ENCODE measurements at regions not wholly inside any gene's neighbourhood (a gene's known extent, or its start where the extent isn't known, plus 50 kb on each side); places are given as distances from the start of the nearest gene placed in this dataset.

GRCh38 chr13:78176880-78177279 is 258.2 kb upstream of the EDNRB start:
- Histone ChIP-seq H4K20me1 (no peaks in the 10 kb centered on the region), H3K4me3 (no peak overlapping the region), H3K27ac (no peak overlapping the region), H3K4me1 (no peaks in the 10 kb centered on the region), H3K9me3 (no peaks in the 10 kb centered on the region), H3K9ac (no peak overlapping the region), H3K36me3 (no peaks in the 10 kb centered on the region), H3K4me2 (no peak overlapping the region), H3K27me3 (no peaks in the 10 kb centered on the region)
- no peak for TF ChIP-seq Cebpa-rat (IDR thresholded peaks at IDR 0.05)

GRCh38 chr13:78169386-78169785 is 250.8 kb upstream of the EDNRB start:
- Histone ChIP-seq H3K4me3 (no peak overlapping the region), H3K9me3 (peaks cover 19% of the 10 kb centered on the region), H3K4me1 (no peaks in the 10 kb centered on the region), H3K36me3 (no peaks in the 10 kb centered on the region; the same call in 1 of the 2 replicates), H3K27ac (no peak overlapping the region), H3K9ac (no peak overlapping the region), H3K27me3 (no peaks in the 10 kb centered on the region), H3K4me2 (no peak overlapping the region), H4K20me1 (no peaks in the 10 kb centered on the region)
- TF ChIP-seq Cebpa-rat (IDR thresholded peaks at IDR 0.05), result no peak

- H3K27ac ChIP-seq, result no peak overlapping the region
- H3K4me1 ChIP-seq, result no peaks in the 10 kb centered on the region
- peaks cover 19% of the 10 kb centered on the region for H3K9me3 ChIP-seq
- no peak overlapping the region for H3K4me3 ChIP-seq
- no peak for TF ChIP-seq Cebpa-rat (IDR thresholded peaks at IDR 0.05)
- no peaks in the 10 kb centered on the region; the same call in 1 of the 2 replicates for H3K36me3 ChIP-seq
- H3K9ac ChIP-seq, result no peak overlapping the region
- H3K27me3 ChIP-seq, result no peaks in the 10 kb centered on the region
- no peaks in the 10 kb centered on the region for H4K20me1 ChIP-seq
- no peak overlapping the region for H3K4me2 ChIP-seq
Observed at GRCh38 chr13:78168981-78169380, 250.3 kb upstream of the EDNRB start.

GRCh38 chr13:78161266-78161665 is 242.6 kb upstream of the EDNRB start:
- Histone ChIP-seq H3K36me3 (no peaks in the 10 kb centered on the region), H3K9me3 (no peaks in the 10 kb centered on the region), H3K4me3 (no peak overlapping the region), H3K27me3 (no peaks in the 10 kb centered on the region), H3K27ac (no peak overlapping the region), H3K4me1 (peaks cover 24% of the 10 kb centered on the region), H3K9ac (no peak overlapping the region), H4K20me1 (no peaks in the 10 kb centered on the region), H3K4me2 (peak overlapping the region; percentile 68)
- TF ChIP-seq Cebpa-rat (IDR thresholded peaks at IDR 0.05), result no peak

- Histone ChIP-seq H3K36me3 (no peaks in the 10 kb centered on the region), H3K27ac (no peak overlapping the region), H3K4me2 (peak overlapping the region; percentile 68), H3K4me1 (peaks cover 24% of the 10 kb centered on the region), H3K9me3 (no peaks in the 10 kb centered on the region), H3K9ac (no peak overlapping the region), H4K20me1 (no peaks in the 10 kb centered on the region), H3K4me3 (no peak overlapping the region), H3K27me3 (no peaks in the 10 kb centered on the region)
- no peak for TF ChIP-seq Cebpa-rat (IDR thresholded peaks at IDR 0.05)
Observed at GRCh38 chr13:78160793-78161192, 242.2 kb upstream of the EDNRB start.

GRCh38 chr13:78152415-78152814 is 233.8 kb upstream of the EDNRB start:
- Histone ChIP-seq H3K9me3 (peaks cover 9% of the 10 kb centered on the region; the same call in 1 of the 2 replicates), H3K36me3 (no peaks in the 10 kb centered on the region), H4K20me1 (no peaks in the 10 kb centered on the region), H3K9ac (no peak overlapping the region), H3K4me2 (peak overlapping the region; percentile 2; the same call in 1 of the 2 replicates), H3K27ac (no peak overlapping the region), H3K4me3 (no peak overlapping the region), H3K27me3 (no peaks in the 10 kb centered on the region), H3K4me1 (no peaks in the 10 kb centered on the region)
- TF ChIP-seq Cebpa-rat (IDR thresholded peaks at IDR 0.05), result no peak

GRCh38 chr13:78147905-78148304 is 229.3 kb upstream of the EDNRB start:
- H3K9ac ChIP-seq, result no peak overlapping the region
- no peaks in the 10 kb centered on the region for H4K20me1 ChIP-seq
- no peak for TF ChIP-seq Cebpa-rat (IDR thresholded peaks at IDR 0.05)
- H3K4me2 ChIP-seq, result no peak overlapping the region
- no peak overlapping the region for H3K27ac ChIP-seq
- H3K9me3 ChIP-seq, result 0 out of 2 replicates have a peak, but pooled peaks cover 2% of the 10 kb centered on the region
- H3K4me1 ChIP-seq, result no peaks in the 10 kb centered on the region
- H3K36me3 ChIP-seq, result no peaks in the 10 kb centered on the region
- H3K27me3 ChIP-seq, result no peaks in the 10 kb centered on the region
- H3K4me3 ChIP-seq, result no peak overlapping the region

- Histone ChIP-seq H3K9ac (no peak overlapping the region), H3K9me3 (no peaks in the 10 kb centered on the region), H3K27ac (no peak overlapping the region), H3K27me3 (no peaks in the 10 kb centered on the region), H3K4me1 (no peaks in the 10 kb centered on the region), H3K4me2 (no peak overlapping the region), H4K20me1 (no peaks in the 10 kb centered on the region), H3K36me3 (no peaks in the 10 kb centered on the region), H3K4me3 (no peak overlapping the region)
- no peak for TF ChIP-seq Cebpa-rat (IDR thresholded peaks at IDR 0.05)
Observed at GRCh38 chr13:78145276-78145675, 226.6 kb upstream of the EDNRB start.

GRCh38 chr13:78139765-78140164 is 221.1 kb upstream of the EDNRB start:
- Histone ChIP-seq H3K9me3 (no peaks in the 10 kb centered on the region), H3K4me3 (no peak overlapping the region), H3K27ac (no peak overlapping the region), H3K4me2 (no peak overlapping the region), H3K4me1 (peaks cover 6% of the 10 kb centered on the region; the same call in 1 of the 2 replicates), H4K20me1 (no peaks in the 10 kb centered on the region), H3K9ac (no peak overlapping the region), H3K27me3 (no peaks in the 10 kb centered on the region), H3K36me3 (no peaks in the 10 kb centered on the region)
- TF ChIP-seq Cebpa-rat (IDR thresholded peaks at IDR 0.05), result no peak

GRCh38 chr13:78138756-78139155 is 220.1 kb upstream of the EDNRB start:
- H3K9ac ChIP-seq, result no peak overlapping the region
- no peak overlapping the region for H3K4me3 ChIP-seq
- peaks cover 6% of the 10 kb centered on the region; the same call in 1 of the 2 replicates for H3K4me1 ChIP-seq
- H3K27ac ChIP-seq, result no peak overlapping the region
- no peaks in the 10 kb centered on the region for H4K20me1 ChIP-seq
- H3K4me2 ChIP-seq, result no peak overlapping the region
- no peaks in the 10 kb centered on the region for H3K9me3 ChIP-seq
- no peaks in the 10 kb centered on the region for H3K36me3 ChIP-seq
- no peak for TF ChIP-seq Cebpa-rat (IDR thresholded peaks at IDR 0.05)
- no peaks in the 10 kb centered on the region for H3K27me3 ChIP-seq

Data from BLaER1 (cell line).